ENCODE measurements at regions not wholly inside any gene's neighbourhood (a gene's known extent, or its start where the extent isn't known, plus 50 kb on each side); places are given as distances from the start of the nearest gene placed in this dataset.

- no peaks in the 10 kb centered on the region for H3K9me3 Mint-ChIP-seq
- H3K27ac Mint-ChIP-seq, result no peak overlapping the region
- TF ChIP-seq CTCF (IDR thresholded peaks at IDR 0.05), result no peak
- DNase-seq, result no peak
- H3K4me1 Mint-ChIP-seq (ENCODE audit: low read depth), result peaks cover 19% of the 10 kb centered on the region; the same call in 1 of the 2 replicates
- H3K27me3 Mint-ChIP-seq (ENCODE audit: insufficient read depth), result no peaks in the 10 kb centered on the region
- H3K36me3 Mint-ChIP-seq (ENCODE audit: low read depth), result no peaks in the 10 kb centered on the region
- H3K4me3 Mint-ChIP-seq, result no peak overlapping the region
These were observed 63.9 kb upstream of the FAT1 start for GRCh38 chr4:186787536-186787935.

GRCh38 chr4:186789651-186790050 is 66.0 kb upstream of the FAT1 start:
- Mint-ChIP-seq H3K27ac (no peak overlapping the region), H3K9me3 (no peaks in the 10 kb centered on the region), H3K27me3 (ENCODE audit: insufficient read depth) (no peaks in the 10 kb centered on the region), H3K36me3 (ENCODE audit: low read depth) (no peaks in the 10 kb centered on the region), H3K4me3 (no peak overlapping the region), H3K4me1 (ENCODE audit: low read depth) (peaks cover 26% of the 10 kb centered on the region)
- no peak for DNase-seq
- no peak for TF ChIP-seq CTCF (IDR thresholded peaks at IDR 0.05)

DNA sequence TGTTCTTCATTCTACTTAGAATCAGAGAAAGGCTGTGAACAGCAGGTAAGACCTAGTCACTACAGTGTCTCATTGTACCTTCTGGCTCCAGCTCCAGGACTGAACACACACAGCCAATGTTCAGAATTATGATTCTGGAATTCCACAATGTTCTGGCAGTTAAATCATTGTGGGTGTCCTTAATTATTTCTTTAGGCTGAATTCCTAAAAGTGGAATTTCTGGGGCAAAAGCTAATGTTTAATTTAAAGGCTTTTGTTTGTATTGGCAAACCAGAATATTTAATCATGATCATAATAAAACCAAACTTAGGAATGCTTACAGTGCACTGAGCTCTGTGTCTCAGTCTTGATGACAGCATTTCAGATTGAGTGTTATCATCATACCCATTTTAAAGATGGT is 67.0 kb upstream of the FAT1 start:
- Mint-ChIP-seq H3K4me1 (ENCODE audit: low read depth) (peaks cover 26% of the 10 kb centered on the region), H3K4me3 (no peak overlapping the region), H3K27me3 (ENCODE audit: insufficient read depth) (no peaks in the 10 kb centered on the region), H3K9me3 (no peaks in the 10 kb centered on the region), H3K36me3 (ENCODE audit: low read depth) (no peaks in the 10 kb centered on the region), H3K27ac (no peak overlapping the region)
- no peak for TF ChIP-seq CTCF (IDR thresholded peaks at IDR 0.05)
- no peak for DNase-seq

GRCh38 chr4:186792728-186793366 is 69.2 kb upstream of the FAT1 start:
- Mint-ChIP-seq H3K4me3 (no peak overlapping the region), H3K4me1 (ENCODE audit: low read depth) (peaks cover 26% of the 10 kb centered on the region), H3K36me3 (ENCODE audit: low read depth) (no peaks in the 10 kb centered on the region), H3K27me3 (ENCODE audit: insufficient read depth) (no peaks in the 10 kb centered on the region), H3K9me3 (no peaks in the 10 kb centered on the region), H3K27ac (no peak overlapping the region)
- no peak for TF ChIP-seq CTCF (IDR thresholded peaks at IDR 0.05)
- DNase-seq, result peak; percentile 29

DNA sequence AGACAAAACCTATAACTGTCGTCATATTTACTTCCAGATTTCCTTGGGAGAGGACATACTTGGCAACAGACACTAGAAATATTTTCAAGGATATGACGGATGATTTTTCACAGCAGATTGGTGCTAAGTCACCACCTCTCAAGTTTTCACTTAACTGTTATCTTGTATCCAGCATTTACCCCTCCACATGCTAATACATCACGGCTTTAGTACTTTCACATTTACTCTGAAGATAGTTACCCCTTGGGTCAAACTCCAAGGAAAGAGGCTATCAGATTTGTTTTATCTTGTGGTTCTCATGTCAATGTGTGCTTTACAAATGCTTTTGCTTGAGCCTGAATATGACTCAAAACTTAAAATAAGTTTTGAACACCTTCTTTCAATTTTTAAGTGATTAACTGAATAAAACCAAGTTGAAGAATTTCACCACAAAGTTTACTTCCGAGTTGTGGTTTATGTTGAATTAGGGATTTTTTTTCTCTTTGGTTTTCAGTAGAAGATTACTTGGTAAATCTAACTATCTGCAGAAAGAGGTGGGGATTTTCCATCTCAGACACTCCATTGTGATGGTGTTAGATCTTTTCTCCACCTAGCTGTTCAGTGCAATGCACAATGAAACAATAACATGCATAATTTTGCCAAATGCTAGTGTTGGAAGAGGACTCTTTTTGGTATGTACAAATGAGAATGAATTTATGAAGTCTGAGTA is 75.4 kb upstream of the FAT1 start:
- H3K9me3 Mint-ChIP-seq, result no peaks in the 10 kb centered on the region
- TF ChIP-seq CTCF (IDR thresholded peaks at IDR 0.05), result no peak
- peak overlapping the region; percentile 36; the same call in 1 of the 2 replicates for H3K4me3 Mint-ChIP-seq
- H3K36me3 Mint-ChIP-seq (ENCODE audit: low read depth), result no peaks in the 10 kb centered on the region
- peaks cover 2% of the 10 kb centered on the region; the same call in 1 of the 2 replicates for H3K27me3 Mint-ChIP-seq (ENCODE audit: insufficient read depth)
- H3K4me1 Mint-ChIP-seq (ENCODE audit: low read depth), result peaks cover 17% of the 10 kb centered on the region
- no peak for DNase-seq
- H3K27ac Mint-ChIP-seq, result no peak overlapping the region

All from HFFc6 (cell line).